ENCODE measurements at regions not wholly inside any gene's neighbourhood (a gene's known extent, or its start where the extent isn't known, plus 50 kb on each side); places are given as distances from the start of the nearest gene placed in this dataset.

GRCh38 chr20:20938131-20938530 lies 168.0 kb downstream of the LINC00237 start:
- no peak for DNase-seq (ENCODE audit: low read depth in 1 of 2, low spot score in 1 of 2)

- no peak for DNase-seq (ENCODE audit: low read depth in 1 of 2, low spot score in 1 of 2)
These were observed 172.8 kb downstream of the LINC00237 start for GRCh38 chr20:20933142-20933958.

- DNase-seq (ENCODE audit: low read depth in 1 of 2, low spot score in 1 of 2), result no peak
These were observed 174.0 kb downstream of the LINC00237 start for GRCh38 chr20:20932156-20932555.

- DNase-seq (ENCODE audit: low read depth in 1 of 2, low spot score in 1 of 2), result no peak
These were observed 174.5 kb downstream of the LINC00237 start for GRCh38 chr20:20931632-20932031.

- DNase-seq (ENCODE audit: low read depth in 1 of 2, low spot score in 1 of 2), result no peak
These were observed 175.1 kb downstream of the LINC00237 start for GRCh38 chr20:20931024-20931423.

- no peak for DNase-seq (ENCODE audit: low read depth in 1 of 2, low spot score in 1 of 2)
These were observed 175.7 kb downstream of the LINC00237 start for GRCh38 chr20:20930500-20930899.

- no peak for DNase-seq (ENCODE audit: low read depth in 1 of 2, low spot score in 1 of 2)
These were observed 176.8 kb downstream of the LINC00237 start for GRCh38 chr20:20929341-20929740.

GRCh38 chr20:20926222-20926905 lies 179.8 kb downstream of the LINC00237 start:
- no peak for DNase-seq (ENCODE audit: low read depth in 1 of 2, low spot score in 1 of 2)

- no peak for DNase-seq (ENCODE audit: low read depth in 1 of 2, low spot score in 1 of 2)
These were observed 185.7 kb downstream of the LINC00237 start for GRCh38 chr20:20920433-20920832.

GRCh38 chr20:20915844-20916243 lies 190.3 kb downstream of the LINC00237 start:
- DNase-seq (ENCODE audit: low read depth in 1 of 2, low spot score in 1 of 2), result no peak

- DNase-seq (ENCODE audit: low read depth in 1 of 2, low spot score in 1 of 2), result no peak
These were observed 192.0 kb upstream of the RALGAPA2 start for GRCh38 chr20:20904501-20904831.

GRCh38 chr20:20903773-20904500 lies 191.5 kb upstream of the RALGAPA2 start:
- DNase-seq (ENCODE audit: low read depth in 1 of 2, low spot score in 1 of 2), result no peak

- no peak for DNase-seq (ENCODE audit: low read depth in 1 of 2, low spot score in 1 of 2)
These were observed 185.5 kb upstream of the RALGAPA2 start for GRCh38 chr20:20897922-20898321.

- no peak for DNase-seq (ENCODE audit: low read depth in 1 of 2, low spot score in 1 of 2)
These were observed 184.7 kb upstream of the RALGAPA2 start for GRCh38 chr20:20897145-20897544.

GRCh38 chr20:20896606-20897005 lies 184.2 kb upstream of the RALGAPA2 start:
- no peak for DNase-seq (ENCODE audit: low read depth in 1 of 2, low spot score in 1 of 2)

- no peak for DNase-seq (ENCODE audit: low read depth in 1 of 2, low spot score in 1 of 2)
These were observed 183.1 kb upstream of the RALGAPA2 start for GRCh38 chr20:20895537-20895936.

GRCh38 chr20:20894753-20895152 lies 182.3 kb upstream of the RALGAPA2 start:
- no peak for DNase-seq (ENCODE audit: low read depth in 1 of 2, low spot score in 1 of 2)

GRCh38 chr20:20894280-20894679 lies 181.8 kb upstream of the RALGAPA2 start:
- no peak for DNase-seq (ENCODE audit: low read depth in 1 of 2, low spot score in 1 of 2)

- DNase-seq (ENCODE audit: low read depth in 1 of 2, low spot score in 1 of 2), result no peak
These were observed 179.9 kb upstream of the RALGAPA2 start for GRCh38 chr20:20892328-20892727.

- DNase-seq (ENCODE audit: low read depth in 1 of 2, low spot score in 1 of 2), result no peak
These were observed 178.3 kb upstream of the RALGAPA2 start for GRCh38 chr20:20890751-20891150.

- DNase-seq (ENCODE audit: low read depth in 1 of 2, low spot score in 1 of 2), result no peak
These were observed 176.5 kb upstream of the RALGAPA2 start for GRCh38 chr20:20888936-20889335.

GRCh38 chr20:20888266-20888656 lies 175.8 kb upstream of the RALGAPA2 start:
- DNase-seq (ENCODE audit: low read depth in 1 of 2, low spot score in 1 of 2), result no peak
